IMR-90 (cell line): ENCODE measurements at regions not wholly inside any gene's neighbourhood (a gene's known extent, or its start where the extent isn't known, plus 50 kb on each side); places are given as distances from the start of the nearest gene placed in this dataset.

Experiments
- ATAC-seq: fragments of 200-7000 bp; cut with Tn5 transposase; 2 replicates; pipeline ENCODE4 v1.9.1; 2020; ENCODE audit warnings: low read depth, mild to moderate bottlenecking, moderate library complexity
- BruUV-seq: library from RNA; stranded (reverse); fragments of 400-500 nt; replicated peaks from 2 replicates; lab custom pipeline; 2021; lab: Mats Ljungman, UMichigan
- CTCF ChIA-PET: fragments of 300-600 bp; formaldehyde crosslinking; extraction: SDS; loops from one replicate; lab custom pipeline; 2021; ENCODE audit warnings: antibody characterized with exemption; lab: Yijun Ruan, JAX
- POLR2A ChIA-PET: fragments of 300-600 bp; sonication (Branson Sonifier 250); formaldehyde crosslinking; loops from one replicate; lab custom pipeline; 2022; ENCODE audit warnings: antibody characterized with exemption; ENCODE audit not compliant: unreplicated experiment; lab: Charles Lee
- DNase-seq: peaks from one replicate; pipeline ENCODE4 v3.0.0; 2013
- H2AFZ ChIP-seq: replicated peaks from 2 replicates; pipeline ENCODE3; 2013; ENCODE audit warnings: low read length, mild to moderate bottlenecking; ENCODE audit not compliant: poor library complexity
- H2AK5ac ChIP-seq: 2 replicates; pipeline ENCODE4 v1.6.1; 2013; ENCODE audit warnings: low read depth, low read length, inconsistent platforms
- H2AK9ac ChIP-seq: replicated peaks from 2 replicates; pipeline ENCODE3; 2013; ENCODE audit warnings: mild to moderate bottlenecking, low read depth, low read length, moderate library complexity; ENCODE audit not compliant: poor library complexity
- H2BK120ac ChIP-seq: 2 replicates; pipeline ENCODE4 v1.6.1; 2013; ENCODE audit warnings: low read depth, low read length, inconsistent platforms
- H2BK15ac ChIP-seq: 3 replicates; pipeline ENCODE4 v1.6.1; 2013; ENCODE audit warnings: low read depth, low read length, inconsistent platforms
- H2BK20ac ChIP-seq: 2 replicates; pipeline ENCODE4 v1.6.1; 2013; ENCODE audit warnings: low read depth, mild to moderate bottlenecking, inconsistent platforms, low read length, moderate library complexity
- H2BK5ac ChIP-seq: 2 replicates; pipeline ENCODE4 v1.6.1; 2013; ENCODE audit warnings: mild to moderate bottlenecking, low read depth, low read length, inconsistent platforms; ENCODE audit not compliant: poor library complexity, severe bottlenecking
- H3K14ac ChIP-seq: replicated peaks from 2 replicates; pipeline ENCODE4 v1.6.1; 2013; ENCODE audit warnings: low read depth, low read length, inconsistent platforms
- H3K18ac ChIP-seq: 2 replicates; pipeline ENCODE4 v1.6.1; 2013; ENCODE audit warnings: low read depth, low read length, control low read depth
- H3K23ac ChIP-seq: 2 replicates; pipeline ENCODE4 v1.6.1; 2013; ENCODE audit warnings: low read depth, low read length, inconsistent platforms
- H3K27ac ChIP-seq: 2 replicates; pipeline ENCODE4 v1.5.1; 2013; ENCODE audit warnings: mild to moderate bottlenecking, control low read depth, low read length; ENCODE audit not compliant: insufficient read depth
- H3K27me3 ChIP-seq: 2 replicates; pipeline ENCODE4 v1.6.1; 2013; ENCODE audit warnings: low read length; ENCODE audit not compliant: control insufficient read depth, insufficient read depth
- H3K36me3 ChIP-seq: 2 replicates; pipeline ENCODE4 v1.6.1; 2013; ENCODE audit warnings: low read length, mixed read lengths; ENCODE audit not compliant: control insufficient read depth, insufficient read depth
- H3K4ac ChIP-seq: 2 replicates; pipeline ENCODE4 v1.6.1; 2013; ENCODE audit warnings: low read depth, low read length, inconsistent platforms
- H3K4me1 ChIP-seq: 2 replicates; pipeline ENCODE4 v1.6.1; 2013; ENCODE audit warnings: low read length, mixed read lengths; ENCODE audit not compliant: control insufficient read depth, insufficient read depth
- H3K4me2 ChIP-seq: 2 replicates; pipeline ENCODE4 v1.6.1; 2013; ENCODE audit warnings: low read depth, mild to moderate bottlenecking, control low read depth, low read length, moderate library complexity
- H3K4me3 ChIP-seq: 2 replicates; pipeline ENCODE4 v1.5.1; 2013; ENCODE audit warnings: low read depth, mild to moderate bottlenecking, control low read depth, low read length, moderate library complexity; ENCODE audit not compliant: insufficient read depth
- H3K56ac ChIP-seq: 2 replicates; pipeline ENCODE4 v1.6.1; 2013; ENCODE audit warnings: low read length, inconsistent platforms; ENCODE audit not compliant: insufficient read depth; ENCODE audit errors: extremely low read depth
- H3K79me1 ChIP-seq, 2 experiments: 2 replicates each; pipeline ENCODE4 v1.6.1; 2013; ENCODE audit warnings: low read length in 2 of 2, inconsistent platforms in 1 of 2, low read depth in 1 of 2
- H3K9ac ChIP-seq: 2 replicates; pipeline ENCODE4 v1.6.1; 2013; ENCODE audit warnings: low read depth, low read length, control low read depth
- H3K9me1 ChIP-seq: 2 replicates; pipeline ENCODE4 v1.6.1; 2013; ENCODE audit warnings: low read length, inconsistent platforms; ENCODE audit not compliant: insufficient read depth
- H3K9me3 ChIP-seq: 2 replicates; pipeline ENCODE4 v1.6.1; 2013; ENCODE audit warnings: low read length; ENCODE audit not compliant: control insufficient read depth, insufficient read depth
- H4K20me1 ChIP-seq: 2 replicates; pipeline ENCODE4 v1.6.1; 2013; ENCODE audit warnings: low read length, inconsistent platforms; ENCODE audit not compliant: insufficient read depth
- H4K5ac ChIP-seq: 2 replicates; pipeline ENCODE4 v1.6.1; 2013; ENCODE audit warnings: mild to moderate bottlenecking, low read depth, low read length, control low read depth
- H4K8ac ChIP-seq, 2 experiments: 2 replicates each; pipeline ENCODE4 v1.6.1; 2013; ENCODE audit warnings: low read depth in 2 of 2, low read length in 2 of 2, control low read depth in 1 of 2, inconsistent platforms in 1 of 2
- H4K91ac ChIP-seq: 2 replicates; pipeline ENCODE4 v1.6.1; 2013; ENCODE audit warnings: low read depth, low read length, inconsistent platforms; ENCODE audit not compliant: insufficient read depth
- BHLHE40 ChIP-seq: fragments of 150-350 bp; IDR thresholded peaks from 2 replicates; pipeline ENCODE4 v1.6.1; 2016; ENCODE audit warnings: mild to moderate bottlenecking, low read depth, low read length
- CEBPB ChIP-seq: IDR thresholded peaks from 2 replicates; pipeline ENCODE4 v1.6.1; 2012; ENCODE audit warnings: low read depth, low read length, improper control_type of control experiment
- ELK1 ChIP-seq: fragments of 150-350 bp; IDR thresholded peaks from 2 replicates; pipeline ENCODE4 v1.6.1; 2016; ENCODE audit warnings: low read depth, mild to moderate bottlenecking, low read length, moderate library complexity, borderline replicate concordance
- MAFK ChIP-seq: IDR thresholded peaks from 2 replicates; pipeline ENCODE4 v1.6.1; 2012; ENCODE audit warnings: low read depth, low read length, improper control_type of control experiment
- NFE2L2 ChIP-seq: fragments of 150-350 bp; IDR thresholded peaks from 2 replicates; pipeline ENCODE4 v1.6.1; 2016; ENCODE audit warnings: low read depth, mild to moderate bottlenecking, low read length
- POLR2A ChIP-seq: IDR thresholded peaks from 2 replicates; pipeline ENCODE4 v1.6.1; 2012; ENCODE audit warnings: mild to moderate bottlenecking, low read depth, low read length
- RAD21 ChIP-seq: IDR thresholded peaks from 2 replicates; pipeline ENCODE4 v1.6.1; 2012; ENCODE audit warnings: low read length, improper control_type of control experiment
- WGBS, 2 experiments: methylation state at CpG; one replicate each; pipeline versions ENCODE4 v1.1.5 to v1.1.7; 2013; ENCODE audit warnings: missing lambda C conversion rate in 2 of 2; ENCODE audit not compliant: insufficient read length in 1 of 2; ENCODE audit errors: extremely low coverage in 2 of 2; 5-methylcytosine and 5-hydroxymethylcytosine counted together
- dilution Hi-C: fragments of 300-500 bp; cut with HindIII; formaldehyde crosslinking; loops from one replicate; pipeline ENCODE4 v1.14.3; 2018; ENCODE audit warnings: low sequenced_read_pairs; ENCODE audit not compliant: unreplicated experiment
- in situ Hi-C: fragments of 300-500 bp; cut with MboI; formaldehyde crosslinking; loops from 3 replicates; pipeline ENCODE4 v1.14.3; 2019; ENCODE audit warnings: low sequenced_read_pairs, inconsistent platforms, mixed read lengths
- intact Hi-C: fragments of 100-400 bp; cut with micrococcal nuclease; formaldehyde crosslinking; loops from 2 replicates; pipeline ENCODE4 v1.10.0; 2022

DNA sequence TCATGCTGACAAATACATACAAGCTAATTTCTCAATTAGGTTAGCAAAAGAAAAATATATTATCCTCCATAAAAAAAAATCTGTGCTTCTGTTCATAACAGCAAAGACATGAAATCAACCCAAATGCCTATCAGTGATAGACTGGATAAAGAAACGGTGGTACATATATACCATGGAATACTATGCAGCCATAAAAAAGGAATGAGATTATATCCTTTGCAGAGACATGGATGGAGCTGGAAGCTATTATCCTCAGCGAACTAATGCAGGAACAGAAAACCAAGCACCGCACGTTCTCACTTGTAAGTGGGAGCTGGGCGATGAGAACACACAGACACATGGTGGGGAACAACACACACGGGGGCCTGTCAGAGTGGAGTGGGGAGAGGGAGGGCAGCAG lies 84.0 kb upstream of the PALMD start:
- Histone ChIP-seq H3K9ac (no peak overlapping the region), H2AK5ac (no peak overlapping the region), H3K9me1 (no peaks in the 10 kb centered on the region; the same call in 1 of the 2 replicates), H3K4ac (no peak overlapping the region), H3K14ac (no peak overlapping the region), H3K23ac (no peak overlapping the region), H3K18ac (no peak overlapping the region), H2BK15ac (no peak overlapping the region), H2BK5ac (no peak overlapping the region), H2BK20ac (no peak overlapping the region), H3K56ac (no peak overlapping the region), H2AK9ac (no peak overlapping the region), H3K36me3 (no peaks in the 10 kb centered on the region), H3K9me3 (peaks cover 2% of the 10 kb centered on the region; the same call in 1 of the 2 replicates), H4K5ac (no peak overlapping the region), H3K27me3 (no peaks in the 10 kb centered on the region), H3K4me2 (no peak overlapping the region), H4K91ac (no peak overlapping the region), H2AFZ (no peak overlapping the region), H3K4me1 (peaks cover 16% of the 10 kb centered on the region), H4K8ac (no peak overlapping the region), H3K27ac (no peak overlapping the region), H4K20me1 (no peaks in the 10 kb centered on the region), H2BK120ac (no peak overlapping the region), H3K79me1 (no peaks in the 10 kb centered on the region), H3K4me3 (no peak overlapping the region)
- in situ Hi-C loops, result no loop called here
- intact Hi-C loops, result no loop called here
- ATAC-seq (no peak), DNase-seq (no peak)
- no peak for TF ChIP-seq POLR2A
- TF ChIP-seq NFE2L2, result no peak
- no peak for TF ChIP-seq RAD21
- TF ChIP-seq BHLHE40, result no peak
- no peak for TF ChIP-seq ELK1
- no peak for TF ChIP-seq CEBPB
- no peak for TF ChIP-seq MAFK
- 100% methylated on average over 4 of the region's 6 CpGs; no CpG with 5 or more reads in 1 of the 2 experiments for WGBS, 2 experiments
- dilution Hi-C loops, result no loop called here
- ChIA-PET CTCF (interaction anchor here (0.6 kb wide), 1 partner anchor 890 kb away, joined by 3 read pairs; no protein-coding TSS in a partner anchor), POLR2A (no interaction called here)
- BruUV-seq, result no TSS peak
